Astrocyte (in vitro differentiated cells and primary cell): ENCODE measurements at regions not wholly inside any gene's neighbourhood (a gene's known extent, or its start where the extent isn't known, plus 50 kb on each side); places are given as distances from the start of the nearest gene placed in this dataset.
"Not testable (repeated sequence)": the region's sequence is repeated elsewhere in the genome, so short reads cannot be mapped to it uniquely, and the experiment has no call there.

Experiments used
- CTCF ChIP-seq: IDR thresholded peaks from 2 replicates; pipeline ENCODE4 v1.5.1; 2011; ENCODE audit warnings: low read depth, mild to moderate bottlenecking, inconsistent platforms, low read length, moderate library complexity; ENCODE audit not compliant: insufficient read depth
- EZH2 ChIP-seq: IDR thresholded peaks from 2 replicates; pipeline ENCODE4 v1.6.1; 2012; ENCODE audit warnings: mild to moderate bottlenecking, low read length, inconsistent platforms; ENCODE audit not compliant: insufficient read depth

- not testable (repeated sequence) for TF ChIP-seq CTCF, EZH2
Measured at GRCh38 chr7:12043457-12043856, 167.6 kb upstream of the TMEM106B start.
